Adrenal gland (tissue), 5 donors: ENCODE measurements at regions not wholly inside any gene's neighbourhood (a gene's known extent, or its start where the extent isn't known, plus 50 kb on each side); places are given as distances from the start of the nearest gene placed in this dataset.

ENCODE experiments used
- POLR2A ChIP-seq, 2 donors: fragments of 450-650 bp; IDR thresholded peaks; one replicate each; pipeline ENCODE4 v1.6.1; 2017; ENCODE audit warnings: antibody characterized with exemption in 2 of 2, mild to moderate bottlenecking in 2 of 2, moderate library complexity in 1 of 2
- TF ChIP-seq, protein P1 (sequence below), 6 experiments: fragments of 450-650 bp in 4 of 6; fragments of 200-600 bp in 2 of 6; sonication (generic) in 1 of 6; IDR thresholded peaks; 1 replicate in 5 of 6; 2 replicates in 1 of 6; pipeline versions ENCODE4 v1.5.1 to v1.8.0; 2016 to 2021; ENCODE audit warnings: antibody characterized with exemption in 6 of 6, mild to moderate bottlenecking in 2 of 6, moderate library complexity in 1 of 6
- donor health status: DM: no; HTN: no; CAD: no.

DNA sequence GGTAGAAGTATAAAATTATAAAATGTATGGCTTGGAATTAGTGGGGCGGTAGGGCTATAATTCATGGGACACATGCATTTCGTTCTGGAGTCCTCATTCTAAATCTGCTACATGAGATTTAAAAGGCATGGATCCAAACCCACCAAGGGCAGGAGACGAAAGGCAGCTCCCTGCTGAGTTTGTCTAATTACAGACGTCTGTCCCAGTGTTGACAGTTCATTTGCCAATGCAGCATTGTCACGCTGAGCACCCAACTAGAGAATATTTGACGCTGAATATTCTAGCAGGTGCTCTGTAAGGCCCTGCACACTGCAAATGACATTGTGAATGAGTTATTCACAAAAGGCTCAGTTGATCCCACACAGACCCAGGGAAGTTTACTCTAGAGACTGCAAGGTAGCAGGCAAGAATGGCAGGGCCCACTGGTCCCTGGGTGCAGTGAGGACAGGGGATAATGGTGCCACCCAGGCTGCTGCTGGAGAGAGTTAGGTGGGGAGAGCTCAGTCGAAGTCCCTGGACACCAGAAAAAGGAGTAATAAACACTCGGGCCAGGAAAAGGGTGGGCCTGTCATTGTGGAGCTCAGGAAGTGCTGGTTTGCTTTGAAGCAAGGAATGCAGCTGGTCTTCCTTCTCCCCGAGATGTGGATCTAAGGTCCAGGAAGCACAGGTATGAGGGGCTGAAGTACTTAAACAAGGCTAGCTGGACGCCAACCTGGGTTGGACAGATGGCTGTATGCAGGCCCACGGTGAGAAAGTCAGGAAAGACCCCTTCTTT, 75.0 kb upstream of the JCAD start:
- TF ChIP-seq POLR2A (IDR thresholded peaks at IDR 0.05), result no peak
- TF ChIP-seq, protein P1, sequence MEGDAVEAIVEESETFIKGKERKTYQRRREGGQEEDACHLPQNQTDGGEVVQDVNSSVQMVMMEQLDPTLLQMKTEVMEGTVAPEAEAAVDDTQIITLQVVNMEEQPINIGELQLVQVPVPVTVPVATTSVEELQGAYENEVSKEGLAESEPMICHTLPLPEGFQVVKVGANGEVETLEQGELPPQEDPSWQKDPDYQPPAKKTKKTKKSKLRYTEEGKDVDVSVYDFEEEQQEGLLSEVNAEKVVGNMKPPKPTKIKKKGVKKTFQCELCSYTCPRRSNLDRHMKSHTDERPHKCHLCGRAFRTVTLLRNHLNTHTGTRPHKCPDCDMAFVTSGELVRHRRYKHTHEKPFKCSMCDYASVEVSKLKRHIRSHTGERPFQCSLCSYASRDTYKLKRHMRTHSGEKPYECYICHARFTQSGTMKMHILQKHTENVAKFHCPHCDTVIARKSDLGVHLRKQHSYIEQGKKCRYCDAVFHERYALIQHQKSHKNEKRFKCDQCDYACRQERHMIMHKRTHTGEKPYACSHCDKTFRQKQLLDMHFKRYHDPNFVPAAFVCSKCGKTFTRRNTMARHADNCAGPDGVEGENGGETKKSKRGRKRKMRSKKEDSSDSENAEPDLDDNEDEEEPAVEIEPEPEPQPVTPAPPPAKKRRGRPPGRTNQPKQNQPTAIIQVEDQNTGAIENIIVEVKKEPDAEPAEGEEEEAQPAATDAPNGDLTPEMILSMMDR (IDR thresholded peaks at IDR 0.05), result no peak
